Neural progenitor cell (in vitro differentiated cells): ENCODE measurements at regions not wholly inside any gene's neighbourhood (a gene's known extent, or its start where the extent isn't known, plus 50 kb on each side); places are given as distances from the start of the nearest gene placed in this dataset.

Source experiments
- DNase-seq: peaks from one replicate; pipeline ENCODE4 v3.0.0-alpha.2; 2016; ENCODE audit warnings: low spot score
- H2AFZ ChIP-seq: fragments of 200-600 bp; sonication (generic); replicated peaks from 2 replicates; pipeline ENCODE4 v1.6.1; 2016; ENCODE audit warnings: antibody characterized with exemption
- H3F3A ChIP-seq: fragments of 200-600 bp; sonication (generic); 2 replicates; pipeline ENCODE4 v1.6.1; 2016; ENCODE audit warnings: antibody characterized with exemption, low read depth
- H3K27ac ChIP-seq: fragments of 200-600 bp; sonication (generic); 2 replicates; pipeline ENCODE4 v1.5.1; 2016; ENCODE audit warnings: mild to moderate bottlenecking
- H3K27me3 ChIP-seq: fragments of 200-600 bp; sonication (generic); 2 replicates; pipeline ENCODE4 v1.6.1; 2016; ENCODE audit warnings: mild to moderate bottlenecking, moderate library complexity
- H3K36me3 ChIP-seq: fragments of 200-600 bp; sonication (generic); 2 replicates; pipeline ENCODE4 v1.5.1; 2016
- H3K4me1 ChIP-seq: fragments of 200-600 bp; sonication (generic); 2 replicates; pipeline ENCODE4 v1.6.1; 2016; ENCODE audit warnings: mixed run types
- H3K4me2 ChIP-seq: fragments of 200-600 bp; sonication (generic); 2 replicates; pipeline ENCODE4 v1.6.1; 2016
- H3K4me3 ChIP-seq: fragments of 200-600 bp; sonication (generic); 2 replicates; pipeline ENCODE4 v1.5.1; 2016
- H3K79me2 ChIP-seq: fragments of 200-600 bp; sonication (generic); 2 replicates; pipeline ENCODE4 v1.6.1; 2016; ENCODE audit warnings: low read depth
- H3K9ac ChIP-seq: fragments of 200-600 bp; sonication (generic); 2 replicates; pipeline ENCODE4 v1.6.1; 2016
- H3K9me3 ChIP-seq: fragments of 200-600 bp; sonication (generic); 2 replicates; pipeline ENCODE4 v1.5.1; 2016; ENCODE audit warnings: low read depth
- H4K20me1 ChIP-seq: fragments of 200-600 bp; sonication (generic); 2 replicates; pipeline ENCODE4 v1.6.1; 2016; ENCODE audit warnings: low read depth
- H3K27ac Mint-ChIP-seq: 3 replicates; pipeline ENCODE4 v1.8.0; 2021; ENCODE audit warnings: mixed read lengths
- H3K27me3 Mint-ChIP-seq: 2 replicates; pipeline ENCODE4 v1.8.0; 2022; ENCODE audit warnings: low read depth, mild to moderate bottlenecking, inconsistent platforms, moderate library complexity, mixed read lengths; ENCODE audit not compliant: insufficient read depth
- H3K36me3 Mint-ChIP-seq: 3 replicates; pipeline ENCODE4 v1.8.0; 2021; ENCODE audit warnings: mixed read lengths
- H3K4me1 Mint-ChIP-seq: 3 replicates; pipeline ENCODE4 v1.8.0; 2021; ENCODE audit warnings: mixed read lengths
- H3K4me3 Mint-ChIP-seq: 3 replicates; pipeline ENCODE4 v1.8.0; 2021; ENCODE audit warnings: mild to moderate bottlenecking, moderate library complexity, mixed read lengths
- H3K9me3 Mint-ChIP-seq: 3 replicates; pipeline ENCODE4 v1.8.0; 2020; ENCODE audit warnings: mixed read lengths
- EZH2 ChIP-seq: fragments of 200-600 bp; sonication (generic); IDR thresholded peaks from 2 replicates; pipeline ENCODE4 v1.6.1; 2017; ENCODE audit warnings: antibody characterized with exemption, mild to moderate bottlenecking, moderate library complexity
- EZH2phosphoT487 ChIP-seq: fragments of 200-600 bp; sonication (generic); IDR thresholded peaks from 2 replicates; pipeline ENCODE4 v1.6.1; 2017; ENCODE audit warnings: antibody characterized with exemption
- TF ChIP-seq, protein P1 (sequence below): fragments of 200-600 bp; sonication (generic); IDR thresholded peaks from 2 replicates; pipeline ENCODE4 v1.5.1; 2017; ENCODE audit warnings: antibody characterized with exemption, mild to moderate bottlenecking

DNA sequence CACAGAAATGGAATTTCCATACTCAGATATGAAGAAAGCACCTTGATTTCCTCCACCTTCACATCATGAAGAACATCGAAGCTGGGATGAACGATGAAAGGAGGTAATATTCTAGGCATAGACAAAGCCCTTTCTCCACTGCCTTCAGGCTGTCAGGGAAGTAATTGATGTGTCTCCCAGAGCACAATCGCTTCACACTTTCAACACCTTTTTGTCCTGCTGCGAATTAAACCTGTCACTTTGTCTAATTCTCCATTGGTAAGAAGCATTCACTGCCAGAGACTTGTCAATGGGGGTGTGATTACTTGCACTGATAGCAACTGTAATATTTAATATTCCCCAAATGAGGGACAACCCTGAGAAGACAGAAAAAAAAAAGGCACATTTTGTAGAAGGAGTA is 260.1 kb downstream of the ETS1 start:
- H3K4me1 ChIP-seq: no peaks in the 10 kb centered on the region
- H3K79me2 ChIP-seq: no peaks in the 10 kb centered on the region
- no peaks in the 10 kb centered on the region for H3K36me3 ChIP-seq
- H3K4me2 ChIP-seq: no peak overlapping the region
- no peak overlapping the region for H2AFZ ChIP-seq
- DNase-seq: no peak
- H3K9me3 ChIP-seq: no peaks in the 10 kb centered on the region
- Mint-ChIP-seq H3K27me3 (peaks cover 3% of the 10 kb centered on the region), H3K36me3 (no peaks in the 10 kb centered on the region), H3K9me3 (no peaks in the 10 kb centered on the region), H3K27ac (no peak overlapping the region), H3K4me1 (peaks cover 25% of the 10 kb centered on the region), H3K4me3 (no peak overlapping the region)
- no peaks in the 10 kb centered on the region for H4K20me1 ChIP-seq
- no peak overlapping the region for H3K9ac ChIP-seq
- no peaks in the 10 kb centered on the region for H3K27me3 ChIP-seq
- TF ChIP-seq, protein P1, sequence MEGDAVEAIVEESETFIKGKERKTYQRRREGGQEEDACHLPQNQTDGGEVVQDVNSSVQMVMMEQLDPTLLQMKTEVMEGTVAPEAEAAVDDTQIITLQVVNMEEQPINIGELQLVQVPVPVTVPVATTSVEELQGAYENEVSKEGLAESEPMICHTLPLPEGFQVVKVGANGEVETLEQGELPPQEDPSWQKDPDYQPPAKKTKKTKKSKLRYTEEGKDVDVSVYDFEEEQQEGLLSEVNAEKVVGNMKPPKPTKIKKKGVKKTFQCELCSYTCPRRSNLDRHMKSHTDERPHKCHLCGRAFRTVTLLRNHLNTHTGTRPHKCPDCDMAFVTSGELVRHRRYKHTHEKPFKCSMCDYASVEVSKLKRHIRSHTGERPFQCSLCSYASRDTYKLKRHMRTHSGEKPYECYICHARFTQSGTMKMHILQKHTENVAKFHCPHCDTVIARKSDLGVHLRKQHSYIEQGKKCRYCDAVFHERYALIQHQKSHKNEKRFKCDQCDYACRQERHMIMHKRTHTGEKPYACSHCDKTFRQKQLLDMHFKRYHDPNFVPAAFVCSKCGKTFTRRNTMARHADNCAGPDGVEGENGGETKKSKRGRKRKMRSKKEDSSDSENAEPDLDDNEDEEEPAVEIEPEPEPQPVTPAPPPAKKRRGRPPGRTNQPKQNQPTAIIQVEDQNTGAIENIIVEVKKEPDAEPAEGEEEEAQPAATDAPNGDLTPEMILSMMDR: no peak
- TF ChIP-seq EZH2: no peak
- no peak for TF ChIP-seq EZH2phosphoT487
- no peak overlapping the region for H3K4me3 ChIP-seq
- H3F3A ChIP-seq: no peaks in the 10 kb centered on the region
- no peak overlapping the region for H3K27ac ChIP-seq

DNA sequence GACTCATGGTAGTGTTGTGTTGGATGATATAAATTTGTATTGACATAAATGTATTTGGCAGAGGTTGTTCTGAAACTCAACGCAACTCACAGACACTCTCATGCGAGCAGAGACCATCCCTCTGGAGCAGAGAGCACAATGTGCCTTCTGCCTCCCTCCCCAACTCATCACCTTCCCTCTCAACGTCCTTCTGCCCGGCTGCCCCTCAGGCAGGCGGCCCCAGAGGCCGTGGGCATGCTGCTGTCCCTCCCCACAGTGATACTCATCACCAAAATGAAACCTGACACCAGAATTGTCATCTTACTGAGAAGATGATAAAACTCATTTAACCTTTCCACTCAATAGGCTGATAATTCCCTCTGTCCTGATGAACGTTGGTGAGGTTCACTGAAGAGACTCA is 260.6 kb downstream of the ETS1 start:
- Mint-ChIP-seq H3K4me1 (peaks cover 25% of the 10 kb centered on the region), H3K27me3 (peaks cover 3% of the 10 kb centered on the region), H3K36me3 (no peaks in the 10 kb centered on the region), H3K27ac (no peak overlapping the region), H3K9me3 (no peaks in the 10 kb centered on the region), H3K4me3 (no peak overlapping the region)
- Histone ChIP-seq H2AFZ (no peak overlapping the region), H3F3A (no peaks in the 10 kb centered on the region), H3K4me1 (no peaks in the 10 kb centered on the region), H3K4me2 (no peak overlapping the region), H3K36me3 (no peaks in the 10 kb centered on the region), H4K20me1 (no peaks in the 10 kb centered on the region), H3K27ac (no peak overlapping the region), H3K9me3 (no peaks in the 10 kb centered on the region), H3K27me3 (no peaks in the 10 kb centered on the region), H3K79me2 (no peaks in the 10 kb centered on the region), H3K9ac (no peak overlapping the region), H3K4me3 (no peak overlapping the region)
- no peak for DNase-seq
- TF ChIP-seq, protein P1: no peak
- no peak for TF ChIP-seq EZH2
- TF ChIP-seq EZH2phosphoT487: no peak

DNA sequence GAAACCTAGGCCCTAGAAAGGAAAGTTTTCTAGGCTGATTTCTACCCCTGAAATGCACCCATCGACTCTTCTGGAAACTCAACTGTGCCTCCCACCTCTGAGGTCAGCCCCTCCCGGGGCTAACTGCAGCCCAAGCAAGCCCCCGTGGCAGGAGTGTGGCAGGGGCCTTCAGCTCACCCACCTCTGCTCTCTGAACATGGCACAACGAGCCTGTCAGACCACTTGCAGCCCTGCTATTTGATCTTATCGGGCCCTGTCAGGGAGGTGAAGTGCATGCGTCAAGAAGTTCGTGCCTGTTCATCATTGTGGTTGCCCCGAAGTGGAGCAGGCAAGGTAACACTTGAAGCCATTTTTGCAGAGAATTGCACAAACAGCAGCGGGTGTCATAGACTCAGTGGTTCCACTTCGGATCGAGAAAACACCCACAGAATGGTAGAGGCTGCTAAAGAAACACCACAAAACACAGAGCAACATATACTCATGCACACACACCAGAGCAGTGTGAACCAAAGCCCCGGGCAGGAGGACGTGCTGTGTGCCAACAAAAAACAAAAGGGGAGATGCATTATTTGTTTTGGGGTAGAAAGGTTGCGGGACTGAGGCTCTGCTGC is 262.7 kb downstream of the ETS1 start:
- Histone ChIP-seq H3K27ac (no peak overlapping the region), H3K4me2 (no peak overlapping the region), H3F3A (no peaks in the 10 kb centered on the region), H3K9ac (no peak overlapping the region), H3K4me1 (no peaks in the 10 kb centered on the region), H3K9me3 (no peaks in the 10 kb centered on the region), H3K27me3 (no peaks in the 10 kb centered on the region), H3K36me3 (no peaks in the 10 kb centered on the region), H3K4me3 (no peak overlapping the region), H2AFZ (no peak overlapping the region), H3K79me2 (no peaks in the 10 kb centered on the region), H4K20me1 (no peaks in the 10 kb centered on the region)
- no peak for DNase-seq
- H3K4me3 Mint-ChIP-seq: no peak overlapping the region
- H3K4me1 Mint-ChIP-seq: peaks cover 11% of the 10 kb centered on the region
- no peak overlapping the region for H3K27ac Mint-ChIP-seq
- H3K27me3 Mint-ChIP-seq: peaks cover 3% of the 10 kb centered on the region
- H3K9me3 Mint-ChIP-seq: peaks cover 3% of the 10 kb centered on the region
- no peak for TF ChIP-seq EZH2phosphoT487
- TF ChIP-seq, protein P1: no peak
- TF ChIP-seq EZH2: no peak
- H3K36me3 Mint-ChIP-seq: no peaks in the 10 kb centered on the region
